ENCODE measurements at regions not wholly inside any gene's neighbourhood (a gene's known extent, or its start where the extent isn't known, plus 50 kb on each side); places are given as distances from the start of the nearest gene placed in this dataset.

GRCh38 chr4:31185014-31185585 is 464.9 kb downstream of the PCDH7 start (continued):
- TF ChIP-seq, protein P1, sequence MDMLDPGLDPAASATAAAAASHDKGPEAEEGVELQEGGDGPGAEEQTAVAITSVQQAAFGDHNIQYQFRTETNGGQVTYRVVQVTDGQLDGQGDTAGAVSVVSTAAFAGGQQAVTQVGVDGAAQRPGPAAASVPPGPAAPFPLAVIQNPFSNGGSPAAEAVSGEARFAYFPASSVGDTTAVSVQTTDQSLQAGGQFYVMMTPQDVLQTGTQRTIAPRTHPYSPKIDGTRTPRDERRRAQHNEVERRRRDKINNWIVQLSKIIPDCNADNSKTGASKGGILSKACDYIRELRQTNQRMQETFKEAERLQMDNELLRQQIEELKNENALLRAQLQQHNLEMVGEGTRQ (IDR thresholded peaks at IDR 0.05; ENCODE audit: low read length), result no peak
- TF ChIP-seq GABPA (IDR thresholded peaks at IDR 0.05; ENCODE audit: borderline replicate concordance, insufficient read depth, low read length) (no peak), SRF (IDR thresholded peaks at IDR 0.05; ENCODE audit: low read depth, low read length) (no peak), SAP30 (IDR thresholded peaks at IDR 0.05; ENCODE audit: insufficient read depth, insufficient replicate concordance, low read length) (no peak), CBX5 (IDR thresholded peaks at IDR 0.05; ENCODE audit: low read depth, low read length) (no peak), POU5F1 (IDR thresholded peaks at IDR 0.05; ENCODE audit: low read depth, low read length) (no peak)
